Naive thymus-derived CD8-positive, alpha-beta T cell (primary cell): ENCODE measurements at regions not wholly inside any gene's neighbourhood (a gene's known extent, or its start where the extent isn't known, plus 50 kb on each side); places are given as distances from the start of the nearest gene placed in this dataset.

Source experiments
- ATAC-seq, 2 donors: fragments of 150-1000 bp; cut with Tn5 transposase in 1 of 2; sonication (Bioruptor Pico), chemical (Tn5 transposase) in 1 of 2; 1 replicate in 1 of 2; 2 replicates in 1 of 2; pipeline ENCODE4 v1.10.0; 2021; ENCODE audit warnings: mild to moderate bottlenecking in 2 of 2, moderate library complexity in 2 of 2
- POLR2A ChIA-PET: fragments of 350-600 bp; sonication (Branson Sonifier 250); formaldehyde crosslinking; loops from one replicate; lab custom pipeline; 2021; ENCODE audit warnings: antibody characterized with exemption; lab: Charles Lee
- DNase-seq, 10 donors: peaks; one replicate each; pipeline versions ENCODE4 v3.0.0 to v3.0.0-alpha.2; 2020 to 2022
- H3K27ac Mint-ChIP-seq, 10 donors: one replicate each; pipeline ENCODE4 v1.8.0; 2020 to 2022; ENCODE audit warnings: mild to moderate bottlenecking in 10 of 10, mixed read lengths in 10 of 10, moderate library complexity in 4 of 10, inconsistent platforms in 1 of 10
- H3K27me3 Mint-ChIP-seq, 5 donors: one replicate each; pipeline ENCODE4 v1.8.0; 2021 to 2022; ENCODE audit warnings: mixed read lengths in 5 of 5
- H3K36me3 Mint-ChIP-seq, 3 donors: one replicate each; pipeline ENCODE4 v1.8.0; 2020 to 2022; ENCODE audit warnings: mixed read lengths in 3 of 3, mild to moderate bottlenecking in 2 of 3, inconsistent platforms in 1 of 3
- H3K4me1 Mint-ChIP-seq, 4 donors: one replicate each; pipeline ENCODE4 v1.8.0; 2021 to 2022; ENCODE audit warnings: mixed read lengths in 4 of 4
- H3K4me3 Mint-ChIP-seq, 10 donors: one replicate each; pipeline ENCODE4 v1.8.0; 2020 to 2022; ENCODE audit warnings: mild to moderate bottlenecking in 10 of 10, mixed read lengths in 10 of 10, moderate library complexity in 6 of 10, inconsistent platforms in 1 of 10
- H3K9me3 Mint-ChIP-seq, 9 donors: one replicate each; pipeline ENCODE4 v1.8.0; 2020 to 2022; ENCODE audit warnings: mixed read lengths in 9 of 9, mild to moderate bottlenecking in 3 of 9, inconsistent platforms in 1 of 9, moderate library complexity in 1 of 9

DNA sequence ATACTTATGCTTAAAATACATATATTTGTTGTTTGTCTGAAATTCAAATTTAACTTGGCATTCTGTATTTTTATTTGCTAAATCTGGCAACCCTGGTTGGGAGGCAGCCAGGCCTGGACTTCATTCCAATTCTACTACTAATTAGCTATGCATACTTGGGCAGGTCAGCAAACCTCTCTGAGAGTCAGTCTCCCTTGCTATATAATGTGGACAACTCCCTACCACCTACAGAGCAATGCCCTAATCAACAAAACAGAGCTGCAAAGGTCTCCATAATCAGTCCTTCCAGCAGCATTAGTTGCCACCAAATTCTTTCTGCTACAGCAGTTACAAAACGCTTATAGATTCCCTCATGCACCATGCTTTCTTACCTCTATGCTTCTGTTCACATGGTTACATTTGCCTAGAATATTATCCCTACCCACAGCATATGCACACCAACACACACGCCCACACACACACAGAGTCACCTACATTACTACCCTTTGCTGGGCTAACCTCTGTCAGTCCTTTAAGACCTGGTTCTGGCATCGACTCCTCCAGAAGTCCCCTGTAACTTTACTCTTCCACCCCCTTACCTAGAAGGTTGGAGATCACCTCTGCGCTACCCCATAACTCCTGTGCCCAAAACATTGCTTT lies 188.7 kb downstream of the FGFR2 start:
- DNase-seq (no peak), ATAC-seq (no peak)
- no peak overlapping the region for H3K4me3 Mint-ChIP-seq
- H3K9me3 Mint-ChIP-seq, result peaks cover 0 to 16% (median 0%) of the 10 kb centered on the region in 9 donors
- H3K4me1 Mint-ChIP-seq, result no peaks in the 10 kb centered on the region
- no peaks in the 10 kb centered on the region for H3K36me3 Mint-ChIP-seq
- POLR2A ChIA-PET, result no interaction called here
- no peak overlapping the region for H3K27ac Mint-ChIP-seq
- H3K27me3 Mint-ChIP-seq, result peaks cover 0 to 22% (median 0%) of the 10 kb centered on the region in 5 donors

DNA sequence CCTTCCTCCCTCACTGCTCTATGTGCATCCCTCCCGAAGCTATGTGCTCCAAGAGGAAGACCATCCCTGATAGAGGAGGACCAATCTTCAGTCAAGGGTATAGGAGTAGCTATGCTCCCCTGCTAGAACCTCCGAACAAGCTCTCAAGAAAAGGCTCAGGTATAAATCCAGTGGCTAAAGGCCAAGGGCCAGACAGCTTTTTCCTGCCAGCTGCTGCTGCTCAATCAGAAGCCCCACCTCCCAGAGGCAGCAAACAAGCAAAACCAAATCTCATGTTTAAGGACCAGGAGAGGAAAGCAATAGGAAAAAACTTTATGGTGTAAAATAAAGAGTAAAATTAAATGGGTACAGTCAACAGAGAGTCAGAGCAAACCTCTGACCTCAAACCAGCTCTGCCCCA lies 187.2 kb downstream of the FGFR2 start:
- Mint-ChIP-seq H3K9me3 (peaks cover 0 to 16% (median 0%) of the 10 kb centered on the region in 9 donors), H3K27ac (no peak overlapping the region), H3K4me3 (no peak overlapping the region), H3K4me1 (no peaks in the 10 kb centered on the region), H3K27me3 (peaks cover 0 to 22% (median 0%) of the 10 kb centered on the region in 5 donors), H3K36me3 (no peaks in the 10 kb centered on the region)
- DNase-seq, result no peak
- POLR2A ChIA-PET, result no interaction called here
- ATAC-seq, result no peak

DNA sequence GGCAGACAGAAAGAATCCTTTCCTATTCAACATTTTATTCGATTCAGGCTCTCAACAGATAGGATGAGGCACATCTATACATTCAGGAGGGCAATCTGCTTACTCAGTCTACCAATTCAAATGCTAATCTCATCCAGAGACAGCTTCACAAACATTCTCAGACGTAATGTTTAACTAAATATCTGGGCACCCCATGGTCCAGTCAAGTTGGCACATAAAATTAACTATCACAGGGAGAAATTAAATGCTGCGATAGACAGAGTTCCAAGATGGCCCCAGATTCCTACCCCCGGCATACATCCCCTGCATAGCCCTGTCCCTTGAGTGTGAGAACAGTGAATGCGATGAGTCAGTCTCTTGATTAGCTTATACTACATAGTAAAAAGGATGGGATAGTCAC lies 184.3 kb downstream of the FGFR2 start:
- peaks cover 0 to 22% (median 0%) of the 10 kb centered on the region in 5 donors for H3K27me3 Mint-ChIP-seq
- no peaks in the 10 kb centered on the region for H3K4me1 Mint-ChIP-seq
- no peak for DNase-seq
- H3K9me3 Mint-ChIP-seq, result peaks cover 0 to 16% (median 0%) of the 10 kb centered on the region in 9 donors
- POLR2A ChIA-PET, result no interaction called here
- no peak overlapping the region for H3K27ac Mint-ChIP-seq
- ATAC-seq, result no peak
- H3K36me3 Mint-ChIP-seq, result no peaks in the 10 kb centered on the region
- no peak overlapping the region for H3K4me3 Mint-ChIP-seq

DNA sequence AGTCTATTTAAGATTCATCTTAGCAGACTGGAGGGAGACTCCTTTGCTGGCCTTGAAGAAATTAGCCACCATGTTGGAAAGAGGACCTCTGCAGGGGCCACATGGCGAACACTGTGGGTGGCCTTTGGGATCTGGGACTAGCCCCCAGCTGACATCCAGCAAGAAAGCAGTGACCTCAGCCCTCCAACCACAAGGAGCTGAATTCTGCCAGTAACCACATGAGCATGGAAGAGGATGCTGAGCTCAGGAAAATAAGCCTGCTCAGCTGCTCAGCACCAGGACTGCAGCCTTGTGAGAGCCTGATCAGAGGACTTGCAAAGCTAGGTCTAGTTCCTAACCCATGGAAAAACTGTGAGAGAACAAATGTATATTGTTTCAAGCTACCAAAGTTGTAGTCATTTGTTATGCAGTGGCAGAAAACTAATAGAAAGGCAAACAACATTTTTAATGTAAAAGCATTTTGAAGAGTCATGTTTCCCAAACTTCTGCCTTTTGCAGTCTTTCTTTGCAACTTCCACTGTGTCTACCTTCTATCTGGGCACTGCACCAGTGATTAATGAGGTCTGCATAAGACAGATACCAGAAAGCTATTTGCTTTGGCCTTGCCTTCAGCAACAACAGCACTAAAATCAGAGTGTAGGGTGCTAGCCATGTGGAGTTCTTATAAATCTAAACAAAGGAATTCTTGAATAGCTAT lies 183.7 kb downstream of the FGFR2 start:
- DNase-seq, result no peak
- no peak for ATAC-seq

DNA sequence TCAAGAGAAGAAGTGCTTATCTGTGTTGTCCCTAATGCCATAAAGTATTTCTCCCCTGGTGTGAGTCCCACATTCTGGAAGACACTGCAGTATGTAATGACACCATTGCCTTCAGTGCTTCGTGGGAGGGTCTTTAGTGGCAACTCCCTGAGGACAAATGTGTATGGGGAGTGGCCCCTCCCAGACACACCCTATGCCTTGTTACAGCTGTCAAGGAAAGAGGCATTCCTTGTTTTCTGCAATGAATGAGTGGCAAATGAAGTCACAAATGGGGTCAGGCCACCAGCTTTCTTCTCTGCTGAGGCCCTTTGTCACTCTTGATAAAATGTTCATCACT lies 183.2 kb downstream of the FGFR2 start:
- no peak overlapping the region for H3K27ac Mint-ChIP-seq
- no peaks in the 10 kb centered on the region for H3K36me3 Mint-ChIP-seq
- peaks cover 0 to 22% (median 0%) of the 10 kb centered on the region in 5 donors for H3K27me3 Mint-ChIP-seq
- POLR2A ChIA-PET, result no interaction called here
- H3K4me1 Mint-ChIP-seq, result no peaks in the 10 kb centered on the region
- H3K9me3 Mint-ChIP-seq, result peaks cover 0 to 14% (median 0%) of the 10 kb centered on the region in 9 donors
- H3K4me3 Mint-ChIP-seq, result no peak overlapping the region
- DNase-seq (no peak), ATAC-seq (no peak)

More for the DNA sequence above, 183.7 kb downstream of the FGFR2 start:
- Mint-ChIP-seq H3K27me3 (peaks cover 0 to 22% (median 0%) of the 10 kb centered on the region in 5 donors), H3K4me3 (no peak overlapping the region), H3K9me3 (peaks cover 0 to 16% (median 0%) of the 10 kb centered on the region in 9 donors), H3K27ac (no peak overlapping the region), H3K36me3 (no peaks in the 10 kb centered on the region), H3K4me1 (no peaks in the 10 kb centered on the region)
- POLR2A ChIA-PET, result no interaction called here

DNA sequence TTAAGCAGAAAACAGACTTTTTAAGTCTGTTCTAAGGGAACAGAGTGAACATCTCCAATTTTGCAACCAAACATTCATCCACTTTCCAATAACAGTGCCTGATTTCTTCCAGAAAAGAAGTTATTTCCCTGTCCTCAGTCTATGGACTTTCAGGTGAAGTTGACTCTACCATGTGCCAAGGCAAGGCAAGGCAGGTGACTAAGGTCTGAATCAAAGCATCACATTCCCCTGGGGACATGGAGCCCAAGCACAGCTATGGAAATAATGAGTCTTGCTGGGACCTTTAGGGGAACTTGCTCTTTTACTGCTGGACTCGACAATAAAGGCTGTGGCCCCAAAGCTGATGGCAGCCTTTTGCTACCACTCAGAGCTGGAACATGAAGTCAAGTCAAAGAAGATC lies 182.2 kb downstream of the FGFR2 start:
- POLR2A ChIA-PET, result no interaction called here
- Mint-ChIP-seq H3K4me3 (no peak overlapping the region), H3K36me3 (no peaks in the 10 kb centered on the region), H3K27ac (no peak overlapping the region), H3K27me3 (peaks cover 0 to 17% (median 0%) of the 10 kb centered on the region in 5 donors), H3K9me3 (peaks cover 0 to 4% (median 0%) of the 10 kb centered on the region in 9 donors), H3K4me1 (no peaks in the 10 kb centered on the region)
- DNase-seq, result no peak
- no peak for ATAC-seq

DNA sequence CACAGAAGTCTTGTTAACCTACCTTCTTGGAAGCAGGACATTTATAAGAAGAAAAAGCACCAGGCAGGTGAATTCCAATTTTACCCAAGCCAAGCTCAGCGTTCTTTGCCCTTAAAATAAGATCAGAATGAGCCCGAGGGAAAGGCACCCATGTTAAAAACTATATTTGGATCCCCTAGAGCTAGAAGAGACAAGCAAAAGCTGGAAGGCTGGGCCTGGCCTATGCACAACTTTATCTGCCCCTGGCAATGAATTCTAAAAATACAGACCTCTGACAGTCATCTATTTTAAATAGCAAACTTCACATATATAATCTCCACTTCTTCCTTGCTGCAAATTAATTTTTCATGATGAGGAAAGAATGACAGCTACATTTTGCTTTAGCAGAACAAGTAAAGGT lies 180.9 kb downstream of the FGFR2 start:
- Mint-ChIP-seq H3K9me3 (peaks cover 0 to 3% (median 0%) of the 10 kb centered on the region in 9 donors), H3K4me1 (no peaks in the 10 kb centered on the region), H3K27me3 (peaks cover 0 to 21% (median 0%) of the 10 kb centered on the region in 5 donors), H3K27ac (no peak overlapping the region), H3K4me3 (no peak overlapping the region), H3K36me3 (no peaks in the 10 kb centered on the region)
- DNase-seq (no peak), ATAC-seq (no peak)
- POLR2A ChIA-PET, result no interaction called here

DNA sequence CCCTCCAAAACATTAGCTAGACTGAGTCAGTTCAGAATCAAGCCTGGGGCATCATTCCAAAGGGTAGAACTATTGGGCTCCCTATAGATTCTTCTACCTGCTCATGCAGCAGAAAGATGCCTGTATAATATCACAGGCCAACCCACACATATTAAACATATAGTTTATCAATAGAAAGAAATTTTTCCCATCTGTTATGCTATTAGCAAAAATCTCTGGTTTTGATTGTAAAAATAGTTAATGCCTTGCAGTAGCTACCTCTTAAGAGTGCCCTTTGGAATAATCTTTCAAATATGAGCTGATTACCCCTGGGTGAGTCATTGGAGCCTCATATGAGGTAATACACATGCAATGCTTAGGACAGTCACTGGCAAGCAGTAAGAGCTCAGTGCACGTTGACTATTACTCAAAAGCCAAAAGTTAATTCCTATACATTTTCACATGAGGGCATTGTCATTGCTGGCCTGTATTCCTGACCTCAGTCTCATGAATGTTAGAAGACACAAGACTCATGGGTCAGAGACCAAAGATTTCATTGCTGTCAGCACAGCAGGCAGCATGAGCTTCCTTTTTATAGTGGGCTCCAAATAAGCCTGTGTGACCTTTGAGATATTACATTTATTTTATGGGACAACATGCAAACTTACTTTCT lies 180.0 kb downstream of the FGFR2 start:
- H3K27me3 Mint-ChIP-seq, result peaks cover 0 to 15% (median 0%) of the 10 kb centered on the region in 5 donors
- H3K9me3 Mint-ChIP-seq, result peaks cover 0 to 3% (median 0%) of the 10 kb centered on the region in 9 donors
- no peaks in the 10 kb centered on the region for H3K36me3 Mint-ChIP-seq
- no peak for DNase-seq
- ATAC-seq, result no peak
- H3K4me3 Mint-ChIP-seq, result no peak overlapping the region
- H3K4me1 Mint-ChIP-seq, result no peaks in the 10 kb centered on the region
- no peak overlapping the region for H3K27ac Mint-ChIP-seq
- POLR2A ChIA-PET, result no interaction called here

DNA sequence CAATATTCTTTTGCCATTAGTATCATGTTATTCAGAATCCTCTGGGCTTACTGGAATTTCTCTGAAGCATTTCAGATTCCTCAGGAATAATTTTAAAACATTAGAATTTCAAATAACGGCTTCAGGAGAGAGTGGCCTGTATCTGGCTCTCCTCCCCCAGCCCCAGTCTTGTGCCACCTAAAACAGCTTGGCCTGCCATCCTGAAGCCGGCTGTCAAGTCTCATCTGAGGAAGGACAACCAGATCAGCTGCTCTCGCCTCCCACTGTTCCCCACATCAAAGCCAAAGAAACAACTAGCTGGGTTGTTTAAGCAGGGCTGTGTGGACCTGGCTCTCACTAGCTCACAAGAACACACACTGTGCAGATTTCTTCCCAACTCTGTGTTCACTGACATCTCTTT lies 178.2 kb downstream of the FGFR2 start:
- POLR2A ChIA-PET, result no interaction called here
- Mint-ChIP-seq H3K27me3 (peaks cover 0 to 10% (median 0%) of the 10 kb centered on the region in 5 donors), H3K36me3 (no peaks in the 10 kb centered on the region), H3K27ac (no peak overlapping the region), H3K4me3 (no peak overlapping the region), H3K4me1 (no peaks in the 10 kb centered on the region), H3K9me3 (peaks cover 0 to 2% (median 0%) of the 10 kb centered on the region in 9 donors)
- ATAC-seq, result no peak
- no peak for DNase-seq

DNA sequence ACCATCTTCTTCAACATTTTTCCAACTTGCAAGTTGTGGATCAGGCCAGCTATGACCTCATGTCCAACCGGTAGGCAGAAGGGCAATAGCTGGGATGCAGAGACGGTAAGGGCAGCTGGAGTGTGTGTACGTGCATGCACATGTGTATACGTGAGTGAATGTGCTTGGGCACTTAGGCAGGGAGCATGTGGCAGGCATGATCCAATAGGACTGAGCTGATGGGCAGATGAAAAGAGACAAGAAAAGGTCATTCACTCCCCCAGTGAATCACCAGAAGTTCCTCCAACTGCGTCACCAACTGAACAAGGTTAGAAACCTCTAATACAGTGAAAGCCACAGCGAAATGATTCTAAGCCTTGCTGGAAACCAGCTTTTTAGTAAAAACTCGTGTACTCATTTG lies 176.1 kb downstream of the FGFR2 start:
- ATAC-seq (no peak), DNase-seq (no peak)
- Mint-ChIP-seq H3K36me3 (no peaks in the 10 kb centered on the region), H3K4me1 (no peaks in the 10 kb centered on the region), H3K27ac (no peak overlapping the region), H3K9me3 (peaks cover 0 to 2% (median 0%) of the 10 kb centered on the region in 9 donors), H3K4me3 (no peak overlapping the region), H3K27me3 (peaks cover 0 to 10% (median 0%) of the 10 kb centered on the region in 5 donors)
- POLR2A ChIA-PET, result no interaction called here

DNA sequence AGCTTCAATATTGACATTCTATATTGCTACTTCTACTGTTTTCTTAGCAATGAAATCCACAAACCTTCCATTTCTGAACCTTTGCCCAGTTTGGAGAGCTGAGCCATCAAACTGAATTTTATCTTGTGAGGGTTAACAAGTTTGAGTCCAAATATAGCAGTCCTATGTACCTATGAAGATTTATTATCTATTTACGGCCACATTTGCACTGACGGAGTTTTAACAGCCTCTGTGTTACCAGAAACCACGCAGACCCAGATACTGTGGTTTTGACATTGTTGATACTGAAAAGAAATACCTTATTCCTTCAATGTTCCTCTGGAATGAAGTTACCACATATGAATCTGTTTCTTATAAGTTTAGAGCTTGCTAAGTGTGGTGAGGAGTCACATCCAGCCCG lies 172.6 kb downstream of the FGFR2 start:
- H3K9me3 Mint-ChIP-seq, result peaks cover 0 to 10% (median 0%) of the 10 kb centered on the region in 9 donors
- no peaks in the 10 kb centered on the region for H3K36me3 Mint-ChIP-seq
- H3K27ac Mint-ChIP-seq, result no peak overlapping the region
- peaks cover 0 to 10% (median 0%) of the 10 kb centered on the region in 5 donors for H3K27me3 Mint-ChIP-seq
- no peaks in the 10 kb centered on the region for H3K4me1 Mint-ChIP-seq
- H3K4me3 Mint-ChIP-seq, result no peak overlapping the region
- POLR2A ChIA-PET, result no interaction called here
- DNase-seq (no peak), ATAC-seq (no peak)

DNA sequence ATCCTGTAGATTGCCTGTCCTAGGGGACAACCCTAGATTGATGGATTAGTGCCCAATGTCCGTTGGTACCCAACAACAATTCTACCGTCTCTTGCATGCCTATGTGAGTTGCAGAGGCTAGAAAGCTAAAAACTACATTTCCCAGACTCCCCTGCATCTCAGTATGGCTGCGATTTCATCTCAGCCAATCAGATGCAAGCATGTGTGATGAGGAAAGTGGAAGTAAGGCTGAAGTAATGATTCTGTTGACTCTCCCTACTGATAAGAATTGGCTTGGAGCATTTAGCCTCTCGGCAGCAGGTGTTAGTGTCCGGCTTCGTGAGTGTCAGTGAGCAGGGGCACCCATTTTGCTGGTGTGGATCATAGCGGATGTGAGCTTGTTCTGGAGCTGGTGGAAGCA lies 171.9 kb downstream of the FGFR2 start:
- POLR2A ChIA-PET, result no interaction called here
- H3K4me3 Mint-ChIP-seq, result no peak overlapping the region
- ATAC-seq (no peak), DNase-seq (no peak)
- no peak overlapping the region for H3K27ac Mint-ChIP-seq
- peaks cover 0 to 7% (median 0%) of the 10 kb centered on the region in 5 donors for H3K27me3 Mint-ChIP-seq
- H3K36me3 Mint-ChIP-seq, result no peaks in the 10 kb centered on the region
- no peaks in the 10 kb centered on the region for H3K4me1 Mint-ChIP-seq
- peaks cover 0 to 17% (median 0%) of the 10 kb centered on the region in 9 donors for H3K9me3 Mint-ChIP-seq
